Thyroid gland (tissue), 4 donors: ENCODE measurements at regions not wholly inside any gene's neighbourhood (a gene's known extent, or its start where the extent isn't known, plus 50 kb on each side); places are given as distances from the start of the nearest gene placed in this dataset.

ENCODE experiments used
- CTCF ChIP-seq, 6 experiments: fragments of 200-600 bp in 3 of 6; fragments of 450-650 bp in 3 of 6; sonication (generic) in 3 of 6; IDR thresholded peaks; one replicate each; pipeline ENCODE4 v1.5.1; 2016 to 2019; ENCODE audit warnings: antibody characterized with exemption in 6 of 6, mild to moderate bottlenecking in 2 of 6, inconsistent platforms in 1 of 6, moderate library complexity in 1 of 6
- POLR2A ChIP-seq, 2 donors: fragments of 450-650 bp; IDR thresholded peaks; one replicate each; pipeline ENCODE4 v1.6.1; 2017; ENCODE audit warnings: antibody characterized with exemption in 2 of 2, mild to moderate bottlenecking in 2 of 2, moderate library complexity in 1 of 2

- TF ChIP-seq POLR2A (IDR thresholded peaks at IDR 0.05): no peak
- TF ChIP-seq CTCF (IDR thresholded peaks at IDR 0.05): no peak
These were observed 494.2 kb downstream of the TDRD15 start for GRCh38 chr2:21617885-21618434.
